KG1 (cell line): ENCODE measurements at regions not wholly inside any gene's neighbourhood (a gene's known extent, or its start where the extent isn't known, plus 50 kb on each side); places are given as distances from the start of the nearest gene placed in this dataset.

Experiments used
- DNase-seq: peaks from one replicate; lab custom pipeline; 2025; lab: John Stamatoyannopoulos, UW

GRCh38 chr20:6956056-6956455 lies 188.6 kb downstream of the BMP2 start:
- DNase-seq, result no peak

- DNase-seq, result no peak
These were observed 189.1 kb downstream of the BMP2 start for GRCh38 chr20:6956574-6956973.

- no peak for DNase-seq
These were observed 192.4 kb downstream of the BMP2 start for GRCh38 chr20:6959900-6960312.

- no peak for DNase-seq
These were observed 199.2 kb downstream of the BMP2 start for GRCh38 chr20:6966721-6967120.

- DNase-seq, result no peak
These were observed 207.4 kb downstream of the BMP2 start for GRCh38 chr20:6974838-6975237.

GRCh38 chr20:6975311-6975710 lies 207.8 kb downstream of the BMP2 start:
- DNase-seq, result no peak

- no peak for DNase-seq
These were observed 208.8 kb downstream of the BMP2 start for GRCh38 chr20:6976106-6976900.

GRCh38 chr20:6979621-6980020 lies 212.1 kb downstream of the BMP2 start:
- DNase-seq, result no peak

- DNase-seq, result no peak
These were observed 225.5 kb downstream of the BMP2 start for GRCh38 chr20:6993011-6993410.

GRCh38 chr20:6993511-6993910 lies 226.0 kb downstream of the BMP2 start:
- DNase-seq, result no peak

- DNase-seq, result no peak
These were observed 227.0 kb downstream of the BMP2 start for GRCh38 chr20:6994452-6994851.

- no peak for DNase-seq
These were observed 231.4 kb downstream of the BMP2 start for GRCh38 chr20:6998909-6999308.

- DNase-seq, result no peak
These were observed 231.9 kb downstream of the BMP2 start for GRCh38 chr20:6999381-6999780.

- DNase-seq, result no peak
These were observed 236.1 kb downstream of the BMP2 start for GRCh38 chr20:7003598-7003997.

- DNase-seq, result no peak
These were observed 237.3 kb downstream of the BMP2 start for GRCh38 chr20:7004801-7005200.

GRCh38 chr20:7010527-7010926 lies 243.0 kb downstream of the BMP2 start:
- no peak for DNase-seq

GRCh38 chr20:7015257-7015656 lies 247.8 kb downstream of the BMP2 start:
- DNase-seq, result no peak

GRCh38 chr20:7022597-7022996 lies 255.1 kb downstream of the BMP2 start:
- no peak for DNase-seq

GRCh38 chr20:7025635-7026034 lies 258.1 kb downstream of the BMP2 start:
- DNase-seq, result no peak

- no peak for DNase-seq
These were observed 261.5 kb downstream of the BMP2 start for GRCh38 chr20:7029019-7029418.

GRCh38 chr20:7031222-7031621 lies 263.7 kb downstream of the BMP2 start:
- DNase-seq, result no peak

- DNase-seq, result no peak
These were observed 270.5 kb downstream of the BMP2 start for GRCh38 chr20:7038029-7038428.

- DNase-seq, result no peak
These were observed 290.1 kb downstream of the BMP2 start for GRCh38 chr20:7057611-7058010.

GRCh38 chr20:7078804-7079203 lies 311.3 kb downstream of the BMP2 start:
- DNase-seq, result no peak
